HEK293 (cell line): ENCODE measurements at regions not wholly inside any gene's neighbourhood (a gene's known extent, or its start where the extent isn't known, plus 50 kb on each side); places are given as distances from the start of the nearest gene placed in this dataset.

Experiments
- KLF1 ChIP-seq: fragments of 450-650 bp; formaldehyde crosslinking; IDR thresholded peaks from 2 replicates; pipeline ENCODE4 v1.5.1; 2016; ENCODE audit warnings: missing biosample characterization, missing genetic modification characterization
- YY1 ChIP-seq: fragments of 450-650 bp; formaldehyde crosslinking; IDR thresholded peaks from 2 replicates; pipeline ENCODE4 v1.5.1; 2018; ENCODE audit warnings: missing biosample characterization, missing genetic modification characterization
- ZBTB7A ChIP-seq: fragments of 450-650 bp; formaldehyde crosslinking; IDR thresholded peaks from 2 replicates; pipeline ENCODE4 v1.5.1; 2016; ENCODE audit warnings: low read depth, missing biosample characterization, missing genetic modification characterization
- ZNF335 ChIP-seq: fragments of 450-650 bp; formaldehyde crosslinking; conservative IDR thresholded peaks from 2 replicates; pipeline ENCODE4 v1.5.1; 2016; ENCODE audit warnings: missing biosample characterization, missing genetic modification characterization
- ZNF530 ChIP-seq: fragments of 450-650 bp; formaldehyde crosslinking; IDR thresholded peaks from 2 replicates; pipeline ENCODE4 v1.5.1; 2016; ENCODE audit warnings: low read depth, missing biosample characterization, missing genetic modification characterization
- ZNF707 ChIP-seq: fragments of 450-650 bp; formaldehyde crosslinking; IDR thresholded peaks from 2 replicates; pipeline ENCODE4 v1.5.1; 2016; ENCODE audit warnings: missing biosample characterization, missing genetic modification characterization
- ZNF785 ChIP-seq: fragments of 450-650 bp; formaldehyde crosslinking; IDR thresholded peaks from 2 replicates; pipeline ENCODE4 v1.5.1; 2016; ENCODE audit warnings: missing biosample characterization, missing genetic modification characterization
- TF ChIP-seq, protein P1 (sequence below): fragments of 450-650 bp; formaldehyde crosslinking; IDR thresholded peaks from 2 replicates; pipeline ENCODE4 v1.5.1; 2016; ENCODE audit warnings: missing biosample characterization, missing genetic modification characterization
- TF ChIP-seq, protein P2 (sequence below): fragments of 450-650 bp; formaldehyde crosslinking; IDR thresholded peaks from 2 replicates; pipeline ENCODE4 v1.5.1; 2016; ENCODE audit warnings: missing biosample characterization, missing genetic modification characterization

DNA sequence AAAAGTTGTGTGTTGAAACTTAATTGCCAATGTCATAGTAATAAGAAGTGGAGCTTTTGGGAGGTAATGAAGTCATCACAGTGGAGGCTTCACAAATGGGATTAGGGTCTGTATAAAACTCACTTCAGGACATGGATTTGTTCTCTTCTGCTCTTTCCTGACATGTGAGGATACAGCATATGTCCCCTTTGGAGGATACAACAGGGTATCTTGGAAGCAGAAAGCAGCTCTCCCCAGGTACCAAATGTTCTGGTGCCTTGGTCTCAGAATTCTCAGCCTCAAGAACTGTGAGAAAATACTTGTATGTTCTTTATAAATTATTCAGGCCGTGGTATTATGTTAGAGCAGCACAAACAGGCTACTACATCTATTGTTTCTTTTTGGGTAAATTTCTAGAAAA is 210.9 kb downstream of the DIPK2A start:
- TF ChIP-seq YY1 (no peak), ZNF335 (tag by site-specific recombination) (no peak), ZNF530 (tag by site-specific recombination) (no peak), KLF1 (no peak), ZNF707 (tag by site-specific recombination) (no peak), ZNF785 (tag by site-specific recombination) (no peak), ZBTB7A (tag by site-specific recombination) (no peak)
- TF ChIP-seq, protein P1, sequence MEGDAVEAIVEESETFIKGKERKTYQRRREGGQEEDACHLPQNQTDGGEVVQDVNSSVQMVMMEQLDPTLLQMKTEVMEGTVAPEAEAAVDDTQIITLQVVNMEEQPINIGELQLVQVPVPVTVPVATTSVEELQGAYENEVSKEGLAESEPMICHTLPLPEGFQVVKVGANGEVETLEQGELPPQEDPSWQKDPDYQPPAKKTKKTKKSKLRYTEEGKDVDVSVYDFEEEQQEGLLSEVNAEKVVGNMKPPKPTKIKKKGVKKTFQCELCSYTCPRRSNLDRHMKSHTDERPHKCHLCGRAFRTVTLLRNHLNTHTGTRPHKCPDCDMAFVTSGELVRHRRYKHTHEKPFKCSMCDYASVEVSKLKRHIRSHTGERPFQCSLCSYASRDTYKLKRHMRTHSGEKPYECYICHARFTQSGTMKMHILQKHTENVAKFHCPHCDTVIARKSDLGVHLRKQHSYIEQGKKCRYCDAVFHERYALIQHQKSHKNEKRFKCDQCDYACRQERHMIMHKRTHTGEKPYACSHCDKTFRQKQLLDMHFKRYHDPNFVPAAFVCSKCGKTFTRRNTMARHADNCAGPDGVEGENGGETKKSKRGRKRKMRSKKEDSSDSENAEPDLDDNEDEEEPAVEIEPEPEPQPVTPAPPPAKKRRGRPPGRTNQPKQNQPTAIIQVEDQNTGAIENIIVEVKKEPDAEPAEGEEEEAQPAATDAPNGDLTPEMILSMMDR (tag by site-specific recombination) = no peak
- TF ChIP-seq, protein P2, sequence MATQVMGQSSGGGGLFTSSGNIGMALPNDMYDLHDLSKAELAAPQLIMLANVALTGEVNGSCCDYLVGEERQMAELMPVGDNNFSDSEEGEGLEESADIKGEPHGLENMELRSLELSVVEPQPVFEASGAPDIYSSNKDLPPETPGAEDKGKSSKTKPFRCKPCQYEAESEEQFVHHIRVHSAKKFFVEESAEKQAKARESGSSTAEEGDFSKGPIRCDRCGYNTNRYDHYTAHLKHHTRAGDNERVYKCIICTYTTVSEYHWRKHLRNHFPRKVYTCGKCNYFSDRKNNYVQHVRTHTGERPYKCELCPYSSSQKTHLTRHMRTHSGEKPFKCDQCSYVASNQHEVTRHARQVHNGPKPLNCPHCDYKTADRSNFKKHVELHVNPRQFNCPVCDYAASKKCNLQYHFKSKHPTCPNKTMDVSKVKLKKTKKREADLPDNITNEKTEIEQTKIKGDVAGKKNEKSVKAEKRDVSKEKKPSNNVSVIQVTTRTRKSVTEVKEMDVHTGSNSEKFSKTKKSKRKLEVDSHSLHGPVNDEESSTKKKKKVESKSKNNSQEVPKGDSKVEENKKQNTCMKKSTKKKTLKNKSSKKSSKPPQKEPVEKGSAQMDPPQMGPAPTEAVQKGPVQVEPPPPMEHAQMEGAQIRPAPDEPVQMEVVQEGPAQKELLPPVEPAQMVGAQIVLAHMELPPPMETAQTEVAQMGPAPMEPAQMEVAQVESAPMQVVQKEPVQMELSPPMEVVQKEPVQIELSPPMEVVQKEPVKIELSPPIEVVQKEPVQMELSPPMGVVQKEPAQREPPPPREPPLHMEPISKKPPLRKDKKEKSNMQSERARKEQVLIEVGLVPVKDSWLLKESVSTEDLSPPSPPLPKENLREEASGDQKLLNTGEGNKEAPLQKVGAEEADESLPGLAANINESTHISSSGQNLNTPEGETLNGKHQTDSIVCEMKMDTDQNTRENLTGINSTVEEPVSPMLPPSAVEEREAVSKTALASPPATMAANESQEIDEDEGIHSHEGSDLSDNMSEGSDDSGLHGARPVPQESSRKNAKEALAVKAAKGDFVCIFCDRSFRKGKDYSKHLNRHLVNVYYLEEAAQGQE (tag by site-specific recombination) = no peak
